DOHH2 (cell line): ENCODE measurements at regions not wholly inside any gene's neighbourhood (a gene's known extent, or its start where the extent isn't known, plus 50 kb on each side); places are given as distances from the start of the nearest gene placed in this dataset.

Source experiments
- EZH2phosphoT487 ChIP-seq: fragments of 200-600 bp; sonication (generic); IDR thresholded peaks from 2 replicates; pipeline ENCODE4 v1.6.1; 2017; ENCODE audit warnings: borderline replicate concordance, mild to moderate bottlenecking, antibody characterized with exemption, low read length, moderate library complexity, mixed read lengths
- TF ChIP-seq, protein P1 (sequence below): fragments of 200-600 bp; sonication (generic); IDR thresholded peaks from one replicate; pipeline ENCODE4 v1.5.1; 2014; ENCODE audit warnings: antibody characterized with exemption, mild to moderate bottlenecking, low read depth, low read length; ENCODE audit not compliant: poor library complexity, severe bottlenecking

DNA sequence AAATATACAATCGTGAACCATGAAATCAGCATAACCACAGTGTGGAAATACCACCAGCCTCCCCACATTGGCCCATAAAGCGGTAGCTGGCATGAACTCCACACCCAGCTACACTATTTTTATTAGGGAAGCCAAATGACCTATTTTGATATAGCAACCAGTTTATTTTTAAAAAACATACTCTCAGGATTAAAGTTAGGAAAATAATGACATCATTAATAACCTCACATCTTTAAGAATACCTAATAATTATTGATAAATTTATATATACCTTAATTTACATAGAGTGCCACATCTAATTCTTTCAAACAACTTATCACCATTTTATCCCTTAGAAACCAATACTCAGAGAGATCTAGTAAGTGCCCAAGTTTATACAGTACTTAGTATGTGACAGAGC lies 692.0 kb upstream of the PKDCC start:
- TF ChIP-seq, protein P1, sequence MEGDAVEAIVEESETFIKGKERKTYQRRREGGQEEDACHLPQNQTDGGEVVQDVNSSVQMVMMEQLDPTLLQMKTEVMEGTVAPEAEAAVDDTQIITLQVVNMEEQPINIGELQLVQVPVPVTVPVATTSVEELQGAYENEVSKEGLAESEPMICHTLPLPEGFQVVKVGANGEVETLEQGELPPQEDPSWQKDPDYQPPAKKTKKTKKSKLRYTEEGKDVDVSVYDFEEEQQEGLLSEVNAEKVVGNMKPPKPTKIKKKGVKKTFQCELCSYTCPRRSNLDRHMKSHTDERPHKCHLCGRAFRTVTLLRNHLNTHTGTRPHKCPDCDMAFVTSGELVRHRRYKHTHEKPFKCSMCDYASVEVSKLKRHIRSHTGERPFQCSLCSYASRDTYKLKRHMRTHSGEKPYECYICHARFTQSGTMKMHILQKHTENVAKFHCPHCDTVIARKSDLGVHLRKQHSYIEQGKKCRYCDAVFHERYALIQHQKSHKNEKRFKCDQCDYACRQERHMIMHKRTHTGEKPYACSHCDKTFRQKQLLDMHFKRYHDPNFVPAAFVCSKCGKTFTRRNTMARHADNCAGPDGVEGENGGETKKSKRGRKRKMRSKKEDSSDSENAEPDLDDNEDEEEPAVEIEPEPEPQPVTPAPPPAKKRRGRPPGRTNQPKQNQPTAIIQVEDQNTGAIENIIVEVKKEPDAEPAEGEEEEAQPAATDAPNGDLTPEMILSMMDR = no peak
- TF ChIP-seq EZH2phosphoT487 = no peak
